K562 (cell line): ENCODE measurements at regions not wholly inside any gene's neighbourhood (a gene's known extent, or its start where the extent isn't known, plus 50 kb on each side); places are given as distances from the start of the nearest gene placed in this dataset.

Experiments
- BCLAF1 ChIP-seq, 2 experiments: fragments of 450-650 bp in 1 of 2; IDR thresholded peaks; 2 replicates each; pipeline ENCODE4 v1.6.1; 2011 to 2017; ENCODE audit warnings: low read depth in 2 of 2, antibody characterized with exemption in 1 of 2, borderline replicate concordance in 1 of 2, low read length in 1 of 2, mild to moderate bottlenecking in 1 of 2, mixed read lengths in 1 of 2; ENCODE audit not compliant: control insufficient read depth in 1 of 2
- CBFB ChIP-seq: sonication (generic); formaldehyde crosslinking; IDR thresholded peaks from 2 replicates; pipeline ENCODE4 v1.4.0; 2020; ENCODE audit warnings: mild to moderate bottlenecking, missing genetic modification reagents
- EP300 ChIP-seq: IDR thresholded peaks from 2 replicates; pipeline ENCODE4 v1.6.1; 2012; ENCODE audit warnings: low read length, improper control_type of control experiment
- FOS ChIP-seq: IDR thresholded peaks from 3 replicates; pipeline ENCODE4 v1.6.1; 2011; ENCODE audit not compliant: insufficient read length; ENCODE audit errors: extremely low read depth
- HMGN3 ChIP-seq: IDR thresholded peaks from 2 replicates; pipeline ENCODE4 v1.6.1; 2011; ENCODE audit warnings: borderline replicate concordance, low read depth, mild to moderate bottlenecking, mixed read lengths, low read length; ENCODE audit not compliant: insufficient read length; ENCODE audit errors: extremely low read depth
- STAT6 ChIP-seq: sonication (generic); formaldehyde crosslinking; IDR thresholded peaks from 2 replicates; pipeline ENCODE4 v1.8.1; 2023; ENCODE audit warnings: mild to moderate bottlenecking, missing genetic modification reagents
- ZBTB49 ChIP-seq: sonication (generic); formaldehyde crosslinking; IDR thresholded peaks from 2 replicates; pipeline ENCODE4 v1.8.0; 2022; ENCODE audit warnings: missing genetic modification reagents, mild to moderate bottlenecking, borderline replicate concordance
- ZNF274 ChIP-seq: IDR thresholded peaks from 2 replicates; pipeline ENCODE4 v1.6.1; 2011; ENCODE audit warnings: low read depth, mild to moderate bottlenecking, low read length, moderate library complexity, borderline replicate concordance

GRCh38 chr5:115439042-115439441, 105.5 kb downstream of the FEM1C start:
- TF ChIP-seq HMGN3 (no peak), ZBTB49 (CRISPR knock-in tag) (no peak), CBFB (no peak), BCLAF1 (IDR thresholded peaks at IDR 0.05; ENCODE audit: borderline replicate concordance in 1 of 2, control insufficient read depth in 1 of 2, low read depth in 2 of 2, low read length in 1 of 2) (no peak), STAT6 (CRISPR knock-in tag) (no peak), ZNF274 (no peak), FOS (no peak), EP300 (no peak)
